Spleen (tissue), 7 donors: ENCODE measurements at regions not wholly inside any gene's neighbourhood (a gene's known extent, or its start where the extent isn't known, plus 50 kb on each side); places are given as distances from the start of the nearest gene placed in this dataset.

Source experiments
- CTCF ChIP-seq, 11 experiments: fragments of 200-600 bp in 7 of 11; fragments of 450-650 bp in 4 of 11; sonication (generic) in 4 of 11; IDR thresholded peaks in 8 of 11; conservative IDR thresholded peaks in 3 of 11; 1 replicate in 7 of 11; 2 replicates in 4 of 11; pipeline versions ENCODE4 v1.4.0 to v1.8.0; 2016 to 2021; ENCODE audit warnings: antibody characterized with exemption in 11 of 11, inconsistent platforms in 4 of 11, mild to moderate bottlenecking in 1 of 11
- POLR2A ChIP-seq, 3 donors: fragments of 450-650 bp; IDR thresholded peaks; one replicate each; pipeline ENCODE4 v1.5.1; 2017; ENCODE audit warnings: antibody characterized with exemption in 3 of 3, mild to moderate bottlenecking in 1 of 3
- POLR2AphosphoS5 ChIP-seq, 3 donors: sonication (generic); formaldehyde crosslinking; IDR thresholded peaks; one replicate each; pipeline ENCODE4 v1.5.1; 2017; ENCODE audit warnings: antibody characterized with exemption in 3 of 3
- donor health status: DM: no; HTN: no; CAD: no; lungs with moderate emphysema.
- donor health status: DM: no; HTN: no; CAD: no.
- donor health status: DM: no; HTN: no; CAD: no.

- TF ChIP-seq POLR2AphosphoS5 (IDR thresholded peaks at IDR 0.05) (no peak), CTCF (IDR thresholded peaks at IDR 0.05 in 8 of 11, conservative IDR thresholded peaks at IDR 0.05 in 3 of 11) (no peak), POLR2A (IDR thresholded peaks at IDR 0.05) (no peak)
These were observed 346.8 kb upstream of the TECRL start for GRCh38 chr4:64756016-64756415.
